CD14-positive monocyte (primary cell): ENCODE measurements at regions not wholly inside any gene's neighbourhood (a gene's known extent, or its start where the extent isn't known, plus 50 kb on each side); places are given as distances from the start of the nearest gene placed in this dataset.

Source experiments
- DNase-seq, 3 donors: peaks; one replicate each; pipeline ENCODE4 v3.0.0-alpha.2; 2011 to 2022
- H2AFZ ChIP-seq: 2 replicates; pipeline ENCODE4 v1.6.0; 2012; ENCODE audit warnings: mild to moderate bottlenecking, low read depth, low read length, inconsistent platforms; ENCODE audit not compliant: insufficient read depth, poor library complexity, severe bottlenecking
- H3K27ac ChIP-seq, 2 donors: 1 replicate in 1 of 2; 2 replicates in 1 of 2; pipeline ENCODE4 v1.5.1; 2012 to 2013; ENCODE audit warnings: low read length in 2 of 2, control low read depth in 1 of 2, inconsistent platforms in 1 of 2, low read depth in 1 of 2, mild to moderate bottlenecking in 1 of 2
- H3K27me3 ChIP-seq, 2 donors: one replicate each; pipeline versions ENCODE4 v1.6.0 to v1.6.1; 2011 to 2013; ENCODE audit warnings: low read length in 2 of 2; ENCODE audit not compliant: control insufficient read depth in 2 of 2, insufficient read depth in 2 of 2
- H3K36me3 ChIP-seq, 2 donors: replicated peaks in 1 of 2; 1 replicate in 1 of 2; 2 replicates in 1 of 2; pipeline versions ENCODE4 v1.5.1 to v1.6.1; 2012 to 2013; ENCODE audit warnings: low read length in 2 of 2, control low read depth in 1 of 2, inconsistent platforms in 1 of 2, mild to moderate bottlenecking in 1 of 2; ENCODE audit not compliant: insufficient read depth in 2 of 2, control insufficient read depth in 1 of 2
- H3K4me1 ChIP-seq, 2 donors: 1 replicate in 1 of 2; 2 replicates in 1 of 2; pipeline versions ENCODE4 v1.5.1 to v1.6.1; 2012 to 2013; ENCODE audit warnings: low read length in 2 of 2, control low read depth in 1 of 2, inconsistent platforms in 1 of 2, mild to moderate bottlenecking in 1 of 2, moderate library complexity in 1 of 2; ENCODE audit not compliant: insufficient read depth in 2 of 2, control insufficient read depth in 1 of 2
- H3K4me2 ChIP-seq: replicated peaks from 2 replicates; pipeline ENCODE3; 2012; ENCODE audit warnings: low read length, moderate library complexity, mild to moderate bottlenecking; ENCODE audit not compliant: poor library complexity, severe bottlenecking; ENCODE audit errors: extremely low read depth
- H3K4me3 ChIP-seq, 3 experiments: fragments of 200-600 bp in 1 of 3; sonication (generic) in 1 of 3; replicated peaks in 1 of 3; 1 replicate in 2 of 3; 2 replicates in 1 of 3; pipeline ENCODE4 v1.5.1; 2011 to 2013; ENCODE audit warnings: low read length in 3 of 3, mild to moderate bottlenecking in 3 of 3, control low read depth in 2 of 3, low read depth in 2 of 3, inconsistent platforms in 1 of 3, moderate library complexity in 1 of 3
- H3K79me2 ChIP-seq: 2 replicates; pipeline ENCODE4 v1.6.0; 2012; ENCODE audit warnings: mild to moderate bottlenecking, control low read depth, inconsistent platforms, low read length, moderate library complexity; ENCODE audit not compliant: insufficient read depth
- H3K9ac ChIP-seq: 2 replicates; pipeline ENCODE4 v1.6.0; 2017; ENCODE audit warnings: low read length, mild to moderate bottlenecking; ENCODE audit not compliant: insufficient read depth, poor library complexity, severe bottlenecking
- H3K9me3 ChIP-seq, 2 donors: replicated peaks in 1 of 2; 1 replicate in 1 of 2; 2 replicates in 1 of 2; pipeline versions ENCODE4 v1.5.1 to v1.6.1; 2012 to 2013; ENCODE audit warnings: low read length in 2 of 2, control low read depth in 1 of 2; ENCODE audit not compliant: control insufficient read depth in 1 of 2, insufficient read depth in 1 of 2
- H4K20me1 ChIP-seq: 2 replicates; pipeline ENCODE4 v1.6.0; 2012; ENCODE audit warnings: mild to moderate bottlenecking, low read length, control low read depth, moderate library complexity; ENCODE audit not compliant: insufficient read depth
- H3K27ac Mint-ChIP-seq, 7 donors: one replicate each; pipeline ENCODE4 v1.8.0; 2020; ENCODE audit warnings: mild to moderate bottlenecking in 7 of 7, mixed read lengths in 7 of 7, moderate library complexity in 6 of 7, inconsistent platforms in 2 of 7
- H3K27me3 Mint-ChIP-seq, 3 donors: one replicate each; pipeline ENCODE4 v1.8.0; 2021 to 2022; ENCODE audit warnings: low read depth in 3 of 3, mild to moderate bottlenecking in 3 of 3, mixed read lengths in 3 of 3, moderate library complexity in 3 of 3, inconsistent platforms in 1 of 3
- H3K36me3 Mint-ChIP-seq, 2 donors: one replicate each; pipeline ENCODE4 v1.8.0; 2020; ENCODE audit warnings: mixed read lengths in 2 of 2, inconsistent platforms in 1 of 2, mild to moderate bottlenecking in 1 of 2
- H3K4me1 Mint-ChIP-seq: one replicate; pipeline ENCODE4 v1.8.0; 2020; ENCODE audit warnings: mild to moderate bottlenecking, mixed read lengths
- H3K4me3 Mint-ChIP-seq, 2 donors: one replicate each; pipeline ENCODE4 v1.8.0; 2020; ENCODE audit warnings: mild to moderate bottlenecking in 2 of 2, mixed read lengths in 2 of 2, moderate library complexity in 1 of 2
- H3K9me3 Mint-ChIP-seq, 7 donors: one replicate each; pipeline ENCODE4 v1.8.0; 2020 to 2022; ENCODE audit warnings: mixed read lengths in 7 of 7, mild to moderate bottlenecking in 6 of 7, moderate library complexity in 6 of 7, inconsistent platforms in 2 of 7
- WGBS: methylation state at CpG from one replicate; pipeline ENCODE4 v1.1.5; 2013; ENCODE audit warnings: missing lambda C conversion rate; ENCODE audit not compliant: insufficient coverage; 5-methylcytosine and 5-hydroxymethylcytosine counted together
- intact Hi-C, 2 donors: fragments of 100-400 bp; cut with micrococcal nuclease; formaldehyde crosslinking; loops; one replicate each; pipeline versions ENCODE4 v1.15.0 to v1.15.1; 2023
- TF ChIP-seq, protein P1 (sequence below): fragments of 200-600 bp; IDR thresholded peaks from one replicate; pipeline ENCODE4 v1.8.0; 2022; ENCODE audit warnings: antibody characterized with exemption, mild to moderate bottlenecking

DNA sequence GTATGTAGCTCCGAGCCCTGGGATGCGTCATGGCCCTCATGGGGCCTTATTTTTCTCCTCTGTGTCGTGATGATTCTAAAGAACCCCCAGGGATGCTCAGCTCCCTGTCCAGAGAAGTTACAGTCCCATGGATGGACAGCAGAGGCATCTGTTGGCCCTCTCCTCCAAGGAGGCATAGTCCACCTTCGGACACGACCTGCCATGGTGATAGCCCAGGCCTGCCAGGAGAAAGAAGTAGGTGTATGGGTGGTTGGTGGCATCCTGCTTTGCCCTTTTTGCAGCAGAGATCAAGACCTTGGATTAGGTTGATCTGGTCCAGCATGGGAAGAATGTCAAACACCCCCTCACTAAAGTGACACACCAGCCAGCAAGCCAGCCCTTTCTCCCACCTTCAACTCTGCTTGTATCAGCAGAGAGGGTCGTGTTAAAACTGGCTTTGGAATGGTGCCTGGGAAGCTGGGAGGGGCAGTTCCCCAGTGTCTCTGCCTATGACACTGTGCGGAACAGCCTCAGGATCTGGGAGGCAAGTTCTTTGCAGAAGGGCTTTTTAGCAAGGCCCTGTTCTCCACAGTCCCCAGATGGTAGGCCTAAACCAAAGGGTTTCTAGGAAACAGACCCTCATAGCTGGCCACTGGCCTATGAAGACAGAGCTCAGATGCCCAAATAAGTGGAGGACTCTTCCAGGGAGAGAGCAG, 259.9 kb upstream of the RPL38 start:
- no peak overlapping the region for H3K27ac ChIP-seq
- peaks cover 0 to 3% (median 2%) of the 10 kb centered on the region in 7 donors for H3K9me3 Mint-ChIP-seq
- no peaks in the 10 kb centered on the region for H3K36me3 ChIP-seq
- WGBS = 83% methylated on average over 7 of the region's 7 CpGs
- H3K4me1 Mint-ChIP-seq = no peaks in the 10 kb centered on the region
- peaks cover 12 to 22% (median 14%) of the 10 kb centered on the region in 3 donors for H3K27me3 Mint-ChIP-seq
- TF ChIP-seq, protein P1, sequence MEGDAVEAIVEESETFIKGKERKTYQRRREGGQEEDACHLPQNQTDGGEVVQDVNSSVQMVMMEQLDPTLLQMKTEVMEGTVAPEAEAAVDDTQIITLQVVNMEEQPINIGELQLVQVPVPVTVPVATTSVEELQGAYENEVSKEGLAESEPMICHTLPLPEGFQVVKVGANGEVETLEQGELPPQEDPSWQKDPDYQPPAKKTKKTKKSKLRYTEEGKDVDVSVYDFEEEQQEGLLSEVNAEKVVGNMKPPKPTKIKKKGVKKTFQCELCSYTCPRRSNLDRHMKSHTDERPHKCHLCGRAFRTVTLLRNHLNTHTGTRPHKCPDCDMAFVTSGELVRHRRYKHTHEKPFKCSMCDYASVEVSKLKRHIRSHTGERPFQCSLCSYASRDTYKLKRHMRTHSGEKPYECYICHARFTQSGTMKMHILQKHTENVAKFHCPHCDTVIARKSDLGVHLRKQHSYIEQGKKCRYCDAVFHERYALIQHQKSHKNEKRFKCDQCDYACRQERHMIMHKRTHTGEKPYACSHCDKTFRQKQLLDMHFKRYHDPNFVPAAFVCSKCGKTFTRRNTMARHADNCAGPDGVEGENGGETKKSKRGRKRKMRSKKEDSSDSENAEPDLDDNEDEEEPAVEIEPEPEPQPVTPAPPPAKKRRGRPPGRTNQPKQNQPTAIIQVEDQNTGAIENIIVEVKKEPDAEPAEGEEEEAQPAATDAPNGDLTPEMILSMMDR = no peak
- no peak overlapping the region for H3K9ac ChIP-seq
- H3K4me2 ChIP-seq = no peak overlapping the region
- no peaks in the 10 kb centered on the region for H4K20me1 ChIP-seq
- H3K4me1 ChIP-seq = no peaks in the 10 kb centered on the region
- no peaks in the 10 kb centered on the region for H3K79me2 ChIP-seq
- no peaks in the 10 kb centered on the region for H3K36me3 Mint-ChIP-seq
- peaks cover 0 to 6% of the 10 kb centered on the region in 2 donors for H3K27me3 ChIP-seq
- no peak for DNase-seq
- H3K27ac Mint-ChIP-seq = no peak overlapping the region
- no peak overlapping the region for H3K4me3 ChIP-seq
- no peak overlapping the region for H3K4me3 Mint-ChIP-seq
- H3K9me3 ChIP-seq = no peaks in the 10 kb centered on the region
- no peak overlapping the region for H2AFZ ChIP-seq
- intact Hi-C loops = no loop called here

DNA sequence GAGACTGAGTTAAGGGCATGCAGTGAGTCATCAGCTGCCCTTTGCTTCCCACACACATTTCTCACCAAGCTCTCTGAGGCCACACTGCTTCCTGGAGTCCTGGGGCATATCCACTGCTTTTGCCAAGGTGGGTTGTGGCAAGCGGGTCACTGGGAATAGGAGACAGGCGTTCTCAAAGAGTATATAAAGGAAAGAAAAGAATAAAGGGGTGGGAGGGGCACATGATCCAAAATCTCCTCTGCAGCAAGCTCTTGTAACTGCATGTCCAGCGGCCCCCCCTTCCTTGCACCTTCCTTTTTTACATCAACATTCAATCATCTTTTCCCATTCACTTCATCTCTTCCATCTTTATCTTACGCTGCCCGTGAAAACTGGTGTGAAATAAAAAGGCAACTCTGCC, 259.1 kb upstream of the RPL38 start:
- Histone ChIP-seq H2AFZ (no peak overlapping the region), H3K27ac (no peak overlapping the region), H3K4me1 (no peaks in the 10 kb centered on the region), H3K9ac (no peak overlapping the region), H3K4me3 (no peak overlapping the region), H3K79me2 (no peaks in the 10 kb centered on the region), H3K36me3 (no peaks in the 10 kb centered on the region), H4K20me1 (no peaks in the 10 kb centered on the region), H3K4me2 (no peak overlapping the region), H3K27me3 (peaks cover 0 to 2% of the 10 kb centered on the region in 2 donors), H3K9me3 (no peaks in the 10 kb centered on the region)
- Mint-ChIP-seq H3K27ac (no peak overlapping the region), H3K36me3 (no peaks in the 10 kb centered on the region), H3K9me3 (peaks cover 0 to 3% (median 0%) of the 10 kb centered on the region in 7 donors), H3K27me3 (peaks cover 12 to 16% (median 13%) of the 10 kb centered on the region in 3 donors), H3K4me3 (no peak overlapping the region), H3K4me1 (no peaks in the 10 kb centered on the region)
- 96% methylated on average over 3 of the region's 5 CpGs for WGBS
- TF ChIP-seq, protein P1 = no peak
- no peak for DNase-seq
- intact Hi-C loops = no loop called here
